Fibroblast of skin of left biceps (primary cell): ENCODE measurements at regions not wholly inside any gene's neighbourhood (a gene's known extent, or its start where the extent isn't known, plus 50 kb on each side); places are given as distances from the start of the nearest gene placed in this dataset.
"Not testable (repeated sequence)": the region's sequence is repeated elsewhere in the genome, so short reads cannot be mapped to it uniquely, and the experiment has no call there.

Experiments
- DNase-seq, 2 experiments: peaks; one replicate each; pipeline ENCODE4 v3.0.0-alpha.2; 2013; ENCODE audit warnings: low read depth in 2 of 2

GRCh38 chr4:126647756-126648397, 984.9 kb upstream of the INTU start:
- DNase-seq = peak; percentile 47 to 54

GRCh38 chr4:126658411-126658810, 974.3 kb upstream of the INTU start:
- no peak for DNase-seq

DNA sequence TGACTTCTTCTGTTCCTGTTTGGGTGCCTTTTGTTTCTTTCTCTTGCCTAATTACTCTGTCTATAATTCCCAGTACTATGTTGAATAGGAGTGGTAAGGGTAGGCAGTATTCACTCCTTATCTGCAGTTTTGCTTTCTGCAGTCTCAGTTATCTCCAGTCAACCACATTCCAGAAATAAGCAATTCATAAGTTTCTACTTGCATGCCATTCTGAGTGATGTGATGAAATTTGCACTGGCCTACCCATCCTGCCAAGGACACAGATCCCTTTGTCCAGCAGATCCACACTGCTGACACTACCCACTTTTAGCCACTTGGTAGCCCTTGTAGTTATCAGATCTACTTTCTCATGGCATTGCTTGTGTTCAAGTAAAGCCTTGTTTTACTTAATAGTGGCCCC, 971.6 kb upstream of the INTU start:
- no peak for DNase-seq

DNA sequence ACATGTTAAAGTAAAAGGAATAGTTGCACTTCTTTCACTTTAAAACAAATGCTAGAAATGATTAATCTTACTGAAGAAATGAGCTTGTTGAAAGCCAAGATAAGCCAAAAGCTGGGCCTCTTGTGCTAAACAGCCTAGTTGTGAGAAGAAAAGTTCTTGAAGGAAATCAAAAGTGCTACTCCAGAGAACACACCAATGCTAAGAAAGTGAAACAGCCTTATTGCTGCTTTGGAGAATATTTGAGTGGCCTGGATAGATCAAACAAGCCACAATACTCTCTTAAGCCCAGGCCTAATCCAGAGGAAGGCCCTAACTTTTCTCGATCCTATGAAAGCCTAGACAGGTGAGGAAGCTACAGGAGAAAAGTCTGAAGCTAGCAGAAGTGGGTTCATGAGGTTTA, 967.9 kb upstream of the INTU start:
- no peak for DNase-seq

DNA sequence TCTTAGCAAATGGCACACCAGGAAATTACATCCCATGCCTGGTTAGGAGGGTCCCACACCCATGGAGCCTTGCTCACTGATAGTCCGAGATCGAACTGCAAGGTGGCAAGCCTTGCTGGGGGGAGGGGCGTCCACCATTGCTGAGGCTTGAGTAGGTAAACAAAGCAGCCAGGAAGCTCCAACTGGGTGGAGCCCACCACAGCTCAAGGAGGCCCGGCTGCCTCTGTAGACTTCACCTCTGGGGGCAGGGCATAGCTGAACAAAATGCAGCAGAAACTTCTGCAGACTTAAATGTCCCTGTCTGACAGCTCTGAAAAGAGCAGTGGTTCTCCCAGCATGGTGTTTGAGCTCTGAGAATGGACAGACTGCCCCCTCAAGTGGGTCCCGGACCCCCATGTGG, 962.7 kb upstream of the INTU start:
- DNase-seq = not testable (repeated sequence)

GRCh38 chr4:126678618-126679017, 954.1 kb upstream of the INTU start:
- DNase-seq = no peak

DNA sequence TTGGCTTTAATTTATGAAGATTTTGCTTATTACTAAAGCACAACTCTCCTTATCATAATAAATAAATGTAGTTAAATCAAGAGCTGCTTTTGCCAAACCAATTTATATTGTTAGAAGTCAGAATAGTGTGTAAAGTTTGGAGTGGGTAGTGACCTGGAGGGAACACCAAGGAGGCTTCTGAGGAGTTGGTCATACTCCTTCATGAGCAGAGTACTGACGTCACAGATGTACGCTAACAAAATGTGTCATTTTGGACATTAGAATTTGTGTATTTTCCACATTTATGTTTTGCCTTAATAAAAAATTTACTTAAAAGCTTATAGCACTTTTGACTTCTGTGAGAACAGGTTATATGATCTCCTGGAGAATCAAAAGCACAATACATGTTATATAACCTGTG, 953.5 kb upstream of the INTU start:
- DNase-seq = no peak

DNA sequence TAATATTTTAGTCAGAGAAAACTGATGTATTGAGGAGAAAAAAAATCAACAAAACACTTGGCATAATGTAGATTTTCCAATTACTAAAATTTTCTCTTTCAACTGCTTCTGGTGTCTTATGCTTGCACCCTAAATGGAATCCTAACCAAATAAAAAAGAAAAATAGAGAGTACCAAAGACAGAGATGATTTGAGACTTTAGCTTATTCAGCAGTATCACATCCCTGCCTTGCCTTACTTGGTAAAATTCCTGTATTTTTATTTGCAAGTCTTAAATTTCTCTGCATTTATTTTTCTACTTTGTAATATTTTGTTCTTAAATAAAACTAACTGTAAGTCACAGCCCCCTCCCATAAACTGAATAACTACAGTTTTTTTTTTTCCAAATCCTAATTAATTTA, 950.5 kb upstream of the INTU start:
- DNase-seq = no peak

- DNase-seq = no peak
These were observed 946.3 kb upstream of the INTU start for GRCh38 chr4:126686491-126686890.

DNA sequence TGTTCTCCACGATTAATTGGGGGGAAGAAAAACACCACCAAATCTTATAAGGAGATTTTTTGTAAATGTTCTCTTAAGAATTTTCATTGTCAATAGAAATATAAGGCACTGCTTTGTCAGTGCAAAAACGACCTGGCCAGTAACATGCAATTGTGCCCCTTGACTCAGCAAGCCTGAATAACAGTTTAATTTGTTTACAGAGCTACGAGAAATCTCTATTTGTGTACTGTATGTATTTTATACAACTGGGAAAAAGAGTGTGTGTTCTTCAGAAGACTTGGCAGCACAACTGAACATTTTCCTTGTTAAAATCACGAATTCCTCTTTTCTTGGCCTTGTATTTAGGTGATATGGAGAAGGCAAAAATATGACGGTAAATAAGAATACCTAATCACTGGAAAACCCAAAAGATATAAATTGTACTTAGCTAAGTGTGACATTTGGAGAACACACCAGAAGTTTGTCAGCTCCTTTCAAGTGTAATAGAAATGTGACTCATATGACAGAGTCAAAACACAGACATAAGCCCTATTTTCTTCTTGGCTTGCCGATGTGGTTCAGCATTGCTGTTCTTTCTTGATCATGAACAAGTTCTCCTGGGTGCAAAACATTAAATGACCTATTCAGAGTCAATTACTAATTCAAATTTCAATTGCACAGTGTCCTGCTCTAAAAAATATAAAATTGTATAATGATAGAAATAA, 945.0 kb upstream of the INTU start:
- no peak for DNase-seq

DNA sequence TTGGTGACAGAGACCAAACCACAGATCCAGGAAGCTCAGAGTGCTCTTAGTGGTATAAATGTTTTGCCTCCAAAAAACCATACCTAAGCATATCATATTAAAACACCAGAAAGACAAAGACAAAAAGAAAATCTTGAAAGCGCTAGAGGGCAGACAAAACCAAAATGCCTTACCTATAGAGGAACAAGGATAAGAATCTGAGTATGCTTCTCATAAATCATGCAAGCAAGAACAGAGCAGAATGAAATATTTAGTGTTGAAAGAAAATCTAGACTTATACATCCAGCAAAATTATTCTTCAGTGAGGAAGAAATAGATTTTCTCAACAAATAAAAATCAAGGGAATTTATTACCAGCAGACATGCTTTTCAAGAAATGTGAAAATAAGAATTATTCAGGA, 941.0 kb upstream of the INTU start:
- no peak for DNase-seq

DNA sequence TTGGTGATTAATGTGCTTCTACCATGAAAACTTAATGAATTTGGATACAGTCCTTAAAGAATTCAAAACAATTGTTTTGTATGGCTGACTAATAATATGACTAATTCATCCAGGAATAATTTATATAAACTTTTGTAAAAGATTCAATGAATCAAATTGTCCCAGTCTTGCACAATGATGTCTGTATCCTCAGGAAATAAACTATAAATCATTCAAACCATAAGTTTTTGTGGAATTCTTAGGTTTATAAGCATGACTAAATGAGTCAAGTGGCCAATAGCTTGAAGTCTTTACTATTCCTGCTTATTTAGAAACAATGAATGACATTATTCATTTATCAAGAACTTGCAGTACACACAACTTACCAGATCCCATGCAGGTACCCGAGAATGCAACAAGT, 935.0 kb upstream of the INTU start:
- DNase-seq = peak; percentile 74 to 79

DNA sequence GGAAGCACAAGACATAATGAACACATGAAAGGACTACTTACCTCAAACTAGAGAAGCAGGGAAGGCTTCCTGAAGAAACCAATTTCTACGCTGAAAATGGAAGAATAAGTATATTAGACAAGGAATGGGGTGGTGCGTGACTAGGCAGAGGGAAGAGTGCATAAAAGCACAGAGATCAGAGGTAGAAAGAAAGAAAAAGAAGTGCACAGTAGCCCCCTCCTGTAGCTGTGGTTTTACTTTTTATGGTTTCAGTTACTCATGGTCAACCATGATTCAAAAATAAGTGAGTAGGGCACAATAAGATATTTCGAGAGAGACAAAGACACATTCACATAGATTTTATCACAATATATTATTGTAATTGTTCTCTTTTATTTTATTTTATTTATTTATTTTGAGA, 934.5 kb upstream of the INTU start:
- DNase-seq = no peak

- DNase-seq = no peak
These were observed 931.0 kb upstream of the INTU start for GRCh38 chr4:126701756-126702155.

DNA sequence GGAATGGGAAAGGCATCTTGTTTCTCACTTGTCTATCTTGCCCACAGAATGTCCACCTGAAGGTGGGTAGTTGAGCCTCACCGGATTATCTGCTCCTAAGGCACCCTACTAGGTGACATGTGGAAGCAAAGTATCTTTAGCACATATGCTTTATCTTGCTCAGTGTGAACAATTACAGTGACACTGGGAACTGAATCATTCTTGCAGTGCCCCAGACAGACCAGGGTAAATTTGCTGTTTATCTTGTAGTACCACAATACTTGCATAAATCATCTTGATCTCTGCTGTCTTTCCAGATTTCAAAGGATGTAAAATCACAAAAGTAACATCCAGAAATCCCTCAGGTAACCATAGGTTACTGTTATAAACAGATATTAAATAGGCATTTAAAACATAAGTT, 930.0 kb upstream of the INTU start:
- no peak for DNase-seq

GRCh38 chr4:126705266-126705665, 927.5 kb upstream of the INTU start:
- DNase-seq = peak; percentile 46 to 50

DNA sequence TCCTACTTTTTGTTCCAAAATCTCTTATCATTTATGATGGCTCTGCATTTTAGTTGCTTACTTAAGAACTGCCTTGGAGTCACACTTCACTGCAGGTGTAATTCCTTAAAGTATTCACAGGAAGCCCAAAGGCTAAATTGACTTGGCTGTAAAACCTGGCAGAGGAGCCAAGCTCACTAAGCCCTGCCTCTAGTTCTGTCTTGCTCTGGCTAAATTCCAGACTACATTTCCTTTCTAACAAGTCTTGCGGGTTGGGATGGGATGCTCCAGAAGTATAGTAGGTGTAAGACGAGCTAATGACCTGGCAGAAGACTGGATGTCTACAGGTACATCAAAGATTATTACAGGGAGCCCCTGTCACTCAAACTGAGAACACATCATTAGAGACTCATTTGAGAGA, 924.0 kb upstream of the INTU start:
- no peak for DNase-seq

- DNase-seq = no peak
These were observed 921.8 kb upstream of the INTU start for GRCh38 chr4:126710935-126711334.

GRCh38 chr4:126715067-126715466, 917.7 kb upstream of the INTU start:
- DNase-seq = no peak

DNA sequence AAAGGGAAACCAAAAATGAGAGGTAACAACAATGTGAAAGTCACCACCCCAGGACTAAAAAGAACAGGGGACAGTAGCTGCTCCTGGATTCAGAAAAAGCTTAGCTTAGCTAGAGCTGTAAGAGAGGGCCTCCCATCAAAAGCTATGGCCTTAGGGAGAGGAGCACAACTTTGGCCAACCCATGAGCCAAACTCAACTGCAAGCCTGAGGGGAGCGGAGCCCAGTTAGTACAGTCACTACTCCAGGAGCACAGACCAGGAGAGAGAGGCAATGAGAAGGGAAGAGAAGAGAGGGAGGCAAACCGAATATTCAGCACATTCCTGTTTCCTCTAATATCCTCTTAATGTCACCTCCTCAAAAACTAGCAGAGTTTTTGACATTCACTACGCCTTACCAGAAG, 917.1 kb upstream of the INTU start:
- DNase-seq = no peak

DNA sequence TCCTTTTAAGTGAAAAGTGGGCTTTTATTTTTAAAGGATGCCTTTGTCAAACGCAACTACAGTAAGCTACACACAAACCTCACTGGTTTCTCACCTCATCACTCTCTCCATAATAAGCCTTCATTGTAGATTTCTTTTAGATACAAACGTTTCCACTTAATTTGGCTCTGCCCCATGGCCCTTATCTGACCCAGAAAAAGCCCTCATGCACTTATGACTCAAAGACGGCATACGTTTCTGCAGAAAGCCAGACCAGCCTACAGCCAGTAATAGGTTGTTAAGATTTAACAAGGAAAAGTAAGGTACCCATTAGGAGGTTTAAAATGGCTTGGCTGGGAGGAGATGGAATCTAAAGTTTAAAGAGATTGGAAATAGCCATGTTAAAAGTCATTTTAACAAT, 914.6 kb upstream of the INTU start:
- DNase-seq = no peak

GRCh38 chr4:126719852-126720251, 912.9 kb upstream of the INTU start:
- DNase-seq = no peak

DNA sequence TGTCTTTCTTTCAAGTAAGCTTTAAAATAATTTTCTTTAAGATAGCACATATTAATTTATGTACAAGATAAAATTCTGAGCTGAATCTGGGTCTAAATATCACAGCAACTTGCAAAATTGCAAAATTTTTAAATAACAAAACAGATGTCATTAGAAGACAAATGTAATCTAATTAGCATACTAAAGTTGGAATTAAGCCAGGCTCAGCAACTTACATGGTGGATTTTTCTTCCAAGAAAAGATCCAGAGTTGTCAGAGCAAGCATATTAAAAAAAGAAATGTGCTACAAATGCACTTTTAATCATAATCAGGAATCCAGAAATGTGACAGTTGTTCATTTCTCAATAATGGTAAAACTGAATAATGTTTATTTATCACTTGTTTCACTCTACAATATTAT, 906.9 kb upstream of the INTU start:
- no peak for DNase-seq

- DNase-seq = peak in 1 of 2 experiments; percentile 20
These were observed 905.3 kb upstream of the INTU start for GRCh38 chr4:126727461-126727860.
